H9 (cell line): ENCODE measurements at regions not wholly inside any gene's neighbourhood (a gene's known extent, or its start where the extent isn't known, plus 50 kb on each side); places are given as distances from the start of the nearest gene placed in this dataset.

Source experiments
- DNase-seq: peaks from one replicate; pipeline ENCODE4 v3.0.0-alpha.2; 2017
- H2AFZ ChIP-seq: one replicate; pipeline ENCODE4 v1.6.1; 2013; ENCODE audit warnings: mild to moderate bottlenecking, low read length, control low read depth, moderate library complexity
- H2AK5ac ChIP-seq: 2 replicates; pipeline ENCODE4 v1.6.1; 2013; ENCODE audit warnings: low read length, control low read depth, mixed read lengths; ENCODE audit not compliant: insufficient read length
- H2BK120ac ChIP-seq: one replicate; pipeline ENCODE4 v1.6.1; 2013; ENCODE audit warnings: low read depth, mild to moderate bottlenecking, low read length, control low read depth, inconsistent platforms; ENCODE audit not compliant: poor library complexity, severe bottlenecking
- H2BK12ac ChIP-seq: 2 replicates; pipeline ENCODE4 v1.6.1; 2013; ENCODE audit warnings: low read length, control low read depth, mixed read lengths, low read depth; ENCODE audit not compliant: insufficient read length
- H2BK15ac ChIP-seq: 2 replicates; pipeline ENCODE4 v1.6.1; 2013; ENCODE audit warnings: low read depth, low read length, control low read depth
- H2BK20ac ChIP-seq: one replicate; pipeline ENCODE4 v1.6.1; 2013; ENCODE audit warnings: low read depth, mild to moderate bottlenecking, low read length, control low read depth, inconsistent platforms; ENCODE audit not compliant: poor library complexity, severe bottlenecking
- H2BK5ac ChIP-seq: 2 replicates; pipeline ENCODE4 v1.6.1; 2013; ENCODE audit warnings: low read length, control low read depth, mixed read lengths; ENCODE audit not compliant: insufficient read length
- H3K14ac ChIP-seq: 2 replicates; pipeline ENCODE4 v1.6.1; 2013; ENCODE audit warnings: low read length, control low read depth; ENCODE audit not compliant: insufficient read depth
- H3K18ac ChIP-seq: 2 replicates; pipeline ENCODE4 v1.6.1; 2013; ENCODE audit warnings: low read depth, mild to moderate bottlenecking, mixed read lengths, low read length, control low read depth; ENCODE audit not compliant: insufficient read length
- H3K23ac ChIP-seq: 2 replicates; pipeline ENCODE4 v1.6.1; 2013; ENCODE audit warnings: low read length, control low read depth, mixed read lengths, low read depth; ENCODE audit not compliant: insufficient read length
- H3K23me2 ChIP-seq: 2 replicates; pipeline ENCODE4 v1.6.1; 2013; ENCODE audit warnings: low read depth, mild to moderate bottlenecking, mixed read lengths, low read length, control low read depth; ENCODE audit not compliant: insufficient read length, poor library complexity, severe bottlenecking
- H3K27ac ChIP-seq: 2 replicates; pipeline ENCODE4 v1.5.1; 2013; ENCODE audit warnings: low read length, control low read depth, mixed read lengths, low read depth; ENCODE audit not compliant: insufficient read length
- H3K27me3 ChIP-seq: 2 replicates; pipeline ENCODE4 v1.6.1; 2013; ENCODE audit warnings: low read length, control low read depth, inconsistent platforms; ENCODE audit not compliant: insufficient read depth
- H3K4ac ChIP-seq: 2 replicates; pipeline ENCODE4 v1.6.1; 2013; ENCODE audit warnings: low read depth, mild to moderate bottlenecking, control low read depth, inconsistent platforms, low read length, moderate library complexity
- H3K4me1 ChIP-seq: 2 replicates; pipeline ENCODE4 v1.6.1; 2013; ENCODE audit warnings: low read length, control low read depth, inconsistent platforms; ENCODE audit not compliant: insufficient read depth
- H3K4me2 ChIP-seq: 2 replicates; pipeline ENCODE4 v1.6.1; 2013; ENCODE audit warnings: low read length, control low read depth, mixed read lengths; ENCODE audit not compliant: insufficient read length, insufficient read depth
- H3K56ac ChIP-seq: 2 replicates; pipeline ENCODE4 v1.6.1; 2013; ENCODE audit warnings: low read depth, mild to moderate bottlenecking, mixed read lengths, low read length, control low read depth; ENCODE audit not compliant: insufficient read length
- H3K79me1 ChIP-seq: 2 replicates; pipeline ENCODE4 v1.6.1; 2013; ENCODE audit warnings: low read depth, mild to moderate bottlenecking, moderate library complexity, low read length, control low read depth, inconsistent platforms; ENCODE audit not compliant: insufficient read depth, poor library complexity, severe bottlenecking
- H3K79me2 ChIP-seq: 2 replicates; pipeline ENCODE4 v1.6.1; 2013; ENCODE audit warnings: low read length, control low read depth, inconsistent platforms; ENCODE audit not compliant: insufficient read depth
- H3K9ac ChIP-seq: 2 replicates; pipeline ENCODE4 v1.6.1; 2013; ENCODE audit warnings: low read length, control low read depth, mixed read lengths; ENCODE audit not compliant: insufficient read length; ENCODE audit errors: extremely low read depth
- H3K9me3 ChIP-seq: one replicate; pipeline ENCODE4 v1.6.1; 2013; ENCODE audit warnings: low read depth, low read length, inconsistent platforms; ENCODE audit not compliant: control insufficient read depth
- H3T11ph ChIP-seq: one replicate; pipeline ENCODE4 v1.6.1; 2013; ENCODE audit warnings: mild to moderate bottlenecking, low read length, control low read depth, inconsistent platforms
- H4K20me1 ChIP-seq: one replicate; pipeline ENCODE4 v1.6.1; 2013; ENCODE audit not compliant: control insufficient read depth, insufficient read length, insufficient read depth
- H4K5ac ChIP-seq: 2 replicates; pipeline ENCODE4 v1.6.1; 2013; ENCODE audit warnings: low read depth, mild to moderate bottlenecking, mixed read lengths, low read length, control low read depth; ENCODE audit not compliant: insufficient read length
- H4K8ac ChIP-seq: replicated peaks from 2 replicates; pipeline ENCODE4 v1.6.1; 2013; ENCODE audit warnings: low read length, control low read depth, mixed read lengths, low read depth; ENCODE audit not compliant: insufficient read length
- H4K91ac ChIP-seq: 2 replicates; pipeline ENCODE4 v1.6.1; 2013; ENCODE audit warnings: low read depth, mild to moderate bottlenecking, moderate library complexity, mixed read lengths, low read length, control low read depth; ENCODE audit not compliant: insufficient read length
- H3K27ac Mint-ChIP-seq, 3 experiments: 2 replicates in 2 of 3; 3 replicates in 1 of 3; pipeline ENCODE4 v1.8.0; 2020 to 2021; ENCODE audit warnings: mixed read lengths in 3 of 3, mild to moderate bottlenecking in 1 of 3, moderate library complexity in 1 of 3
- H3K27me3 Mint-ChIP-seq: 2 replicates; pipeline ENCODE4 v1.8.0; 2021; ENCODE audit warnings: low read depth, mild to moderate bottlenecking, moderate library complexity, mixed read lengths
- H3K36me3 Mint-ChIP-seq, 3 experiments: 2 replicates in 2 of 3; 3 replicates in 1 of 3; pipeline ENCODE4 v1.8.0; 2020 to 2021; ENCODE audit warnings: low read depth in 3 of 3, mixed read lengths in 3 of 3; ENCODE audit not compliant: insufficient read depth in 1 of 3
- H3K4me1 Mint-ChIP-seq, 2 experiments: 2 replicates each; pipeline ENCODE4 v1.8.0; 2020; ENCODE audit warnings: mixed read lengths in 2 of 2
- H3K4me3 Mint-ChIP-seq, 2 experiments: 2 replicates in 1 of 2; 3 replicates in 1 of 2; pipeline ENCODE4 v1.8.0; 2020 to 2021; ENCODE audit warnings: mild to moderate bottlenecking in 2 of 2, mixed read lengths in 2 of 2, moderate library complexity in 1 of 2
- H3K9me3 Mint-ChIP-seq, 2 experiments: 2 replicates in 1 of 2; 3 replicates in 1 of 2; pipeline ENCODE4 v1.8.0; 2020; ENCODE audit warnings: mild to moderate bottlenecking in 2 of 2, mixed read lengths in 2 of 2, moderate library complexity in 1 of 2
- CTCF ChIP-seq: fragments of 200-600 bp; sonication (generic); conservative IDR thresholded peaks from 3 replicates; pipeline ENCODE4 v1.8.0; 2021; ENCODE audit warnings: antibody characterized with exemption, mild to moderate bottlenecking

- no peak for TF ChIP-seq CTCF
- H3K56ac ChIP-seq: no peak overlapping the region
- H3K23me2 ChIP-seq: no peaks in the 10 kb centered on the region
- H3K4me2 ChIP-seq: no peak overlapping the region
- no peak overlapping the region for H3K4ac ChIP-seq
- no peak overlapping the region for H4K8ac ChIP-seq
- H3K27ac ChIP-seq: no peak overlapping the region
- H3K4me1 Mint-ChIP-seq: no peaks in the 10 kb centered on the region
- no peak overlapping the region for H3T11ph ChIP-seq
- no peaks in the 10 kb centered on the region for H3K27me3 ChIP-seq
- no peaks in the 10 kb centered on the region for H3K4me1 ChIP-seq
- H2AFZ ChIP-seq: no peak overlapping the region
- H3K79me2 ChIP-seq: no peaks in the 10 kb centered on the region
- H3K79me1 ChIP-seq: no peaks in the 10 kb centered on the region
- H3K23ac ChIP-seq: no peak overlapping the region
- no peak overlapping the region for H3K27ac Mint-ChIP-seq
- no peak overlapping the region for H2BK20ac ChIP-seq
- H3K4me3 Mint-ChIP-seq: no peak overlapping the region
- no peak overlapping the region for H2BK5ac ChIP-seq
- no peaks in the 10 kb centered on the region for H4K20me1 ChIP-seq
- no peak overlapping the region for H2AK5ac ChIP-seq
- no peaks in the 10 kb centered on the region for H3K9me3 ChIP-seq
- peaks cover 1% of the 10 kb centered on the region for H3K27me3 Mint-ChIP-seq
- H2BK15ac ChIP-seq: no peak overlapping the region
- H3K9me3 Mint-ChIP-seq: no peaks in the 10 kb centered on the region
- no peak overlapping the region for H4K91ac ChIP-seq
- H4K5ac ChIP-seq: no peak overlapping the region
- no peak overlapping the region for H2BK12ac ChIP-seq
- H3K18ac ChIP-seq: no peak overlapping the region
- DNase-seq: no peak
- no peak overlapping the region for H3K9ac ChIP-seq
- H3K14ac ChIP-seq: no peak overlapping the region
- H3K36me3 Mint-ChIP-seq: no peaks in the 10 kb centered on the region
- H2BK120ac ChIP-seq: no peak overlapping the region
Observed at GRCh38 chrX:115467961-115468360, 93.0 kb upstream of the PLS3 start.
